Mucosa of descending colon (tissue), 3 donors: ENCODE measurements at regions not wholly inside any gene's neighbourhood (a gene's known extent, or its start where the extent isn't known, plus 50 kb on each side); places are given as distances from the start of the nearest gene placed in this dataset.

Experiments
- ATAC-seq: fragments of 200-7000 bp; cut with Tn5 transposase; one replicate; pipeline ENCODE4 v1.9.1; 2020; ENCODE audit warnings: mild to moderate bottlenecking, moderate library complexity
- DNase-seq, 3 donors: peaks; one replicate each; pipeline ENCODE4 v3.0.0-alpha.2; 2020
- H3K36me3 ChIP-seq: fragments of 200-600 bp; one replicate; pipeline ENCODE4 v1.8.0; 2021; ENCODE audit warnings: low read depth, mild to moderate bottlenecking
- H3K4me1 ChIP-seq: fragments of 200-600 bp; one replicate; pipeline ENCODE4 v1.8.0; 2021; ENCODE audit warnings: low read depth, mild to moderate bottlenecking
- H3K4me3 ChIP-seq: fragments of 200-600 bp; one replicate; pipeline ENCODE4 v1.8.0; 2021; ENCODE audit warnings: mild to moderate bottlenecking
- H3K9me3 ChIP-seq: fragments of 200-600 bp; one replicate; pipeline ENCODE4 v1.8.0; 2021; ENCODE audit warnings: mild to moderate bottlenecking
- CTCF ChIP-seq: fragments of 200-600 bp; IDR thresholded peaks from one replicate; pipeline ENCODE4 v1.8.0; 2022; ENCODE audit warnings: antibody characterized with exemption, mild to moderate bottlenecking
- intact Hi-C, 2 donors: fragments of 100-400 bp; cut with DNase I in 1 of 2; cut with micrococcal nuclease in 1 of 2; formaldehyde crosslinking; loops; one replicate each; pipeline versions ENCODE4 v1.11.0 to v1.11.1; 2022; cut with DNase I, micrococcal nuclease
- donor health status: DM: no; HTN: no; CAD: no; lungs with moderate emphysema.
- donor health status: DM: no; HTN: no; CAD: no.
- donor health status: DM: no; HTN: yes; CAD: no.

- Histone ChIP-seq H3K36me3 (no peaks in the 10 kb centered on the region), H3K4me3 (no peak overlapping the region), H3K9me3 (no peaks in the 10 kb centered on the region), H3K4me1 (no peaks in the 10 kb centered on the region)
- DNase-seq: no peak
- ATAC-seq: no peak
- intact Hi-C loops: no loop called here
- no peak for TF ChIP-seq CTCF
Measured at GRCh38 chr5:5017827-5018577, 122.1 kb upstream of the ADAMTS16 start.

- Histone ChIP-seq H3K9me3 (no peaks in the 10 kb centered on the region), H3K4me3 (no peak overlapping the region), H3K4me1 (no peaks in the 10 kb centered on the region), H3K36me3 (no peaks in the 10 kb centered on the region)
- DNase-seq (no peak), ATAC-seq (no peak)
- no peak for TF ChIP-seq CTCF
- intact Hi-C loops: no loop called here
Measured at GRCh38 chr5:5018578-5018970, 121.6 kb upstream of the ADAMTS16 start.

DNA sequence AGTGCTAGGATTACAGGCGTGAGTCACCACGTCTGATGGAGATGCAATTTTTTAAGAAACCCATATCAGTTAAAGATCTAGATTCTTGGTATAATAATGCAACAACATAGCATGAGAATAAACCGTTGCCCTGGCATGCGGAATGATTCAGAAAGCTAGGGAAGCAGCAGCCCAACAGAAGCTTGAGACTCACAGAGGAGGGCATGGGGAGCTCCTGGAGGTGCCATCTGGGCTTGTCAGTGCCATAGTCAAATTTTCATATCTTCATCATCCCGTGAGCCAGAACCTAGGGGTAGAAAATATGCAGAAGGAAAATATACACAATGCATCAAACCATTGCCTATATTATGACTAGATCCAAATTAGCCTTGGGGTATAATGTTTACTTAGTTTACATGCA lies 118.7 kb upstream of the ADAMTS16 start:
- intact Hi-C loops: no loop called here
- DNase-seq: no peak

DNA sequence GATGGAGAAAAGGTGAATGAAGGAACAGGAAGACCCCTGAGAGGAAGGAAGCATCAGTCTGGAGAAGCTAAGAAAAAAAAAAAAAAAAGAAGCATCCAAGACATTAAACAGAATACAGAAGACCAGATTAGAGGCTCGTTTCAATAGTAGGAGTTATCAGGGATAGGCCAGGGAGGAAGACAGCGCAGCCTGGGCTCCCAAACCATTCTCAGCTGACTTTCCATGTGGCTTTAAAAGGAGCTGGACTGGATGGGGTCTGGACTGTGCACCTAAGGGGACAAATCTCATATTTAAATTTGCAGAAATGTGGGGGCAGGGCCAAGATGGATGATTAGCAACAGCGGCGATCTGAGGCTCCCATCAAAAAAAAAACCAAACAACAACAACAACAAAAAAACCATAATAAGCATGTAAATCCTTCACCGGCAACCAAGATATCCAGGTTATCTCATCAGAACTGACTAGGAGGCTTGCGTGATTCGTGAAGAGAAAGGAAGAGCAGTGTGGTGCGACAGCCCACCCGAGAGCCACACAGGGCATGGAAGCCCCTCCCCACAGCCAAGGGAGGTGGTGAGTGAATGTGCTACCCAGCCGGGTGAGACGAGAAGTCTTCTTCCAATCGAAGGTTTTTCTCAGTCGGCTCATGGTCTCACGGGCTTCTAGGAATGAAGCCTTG lies 114.9 kb upstream of the ADAMTS16 start:
- TF ChIP-seq CTCF: no peak
- intact Hi-C loops: no loop called here
- peaks cover 4% of the 10 kb centered on the region for H3K9me3 ChIP-seq
- no peak overlapping the region for H3K4me3 ChIP-seq
- no peak for ATAC-seq
- H3K36me3 ChIP-seq: no peaks in the 10 kb centered on the region
- DNase-seq: no peak
- no peaks in the 10 kb centered on the region for H3K4me1 ChIP-seq

More for the DNA sequence above, 118.7 kb upstream of the ADAMTS16 start:
- no peak for ATAC-seq
- TF ChIP-seq CTCF: no peak
- no peaks in the 10 kb centered on the region for H3K36me3 ChIP-seq
- H3K4me1 ChIP-seq: no peaks in the 10 kb centered on the region
- peaks cover 2% of the 10 kb centered on the region for H3K9me3 ChIP-seq
- no peak overlapping the region for H3K4me3 ChIP-seq

GRCh38 chr5:5025774-5026408 lies 114.2 kb upstream of the ADAMTS16 start:
- no peak for DNase-seq
- Histone ChIP-seq H3K9me3 (peaks cover 4% of the 10 kb centered on the region), H3K36me3 (no peaks in the 10 kb centered on the region), H3K4me1 (no peaks in the 10 kb centered on the region), H3K4me3 (no peak overlapping the region)
- intact Hi-C loops: no loop called here
- TF ChIP-seq CTCF: no peak
- ATAC-seq: no peak
